ENCODE measurements at regions not wholly inside any gene's neighbourhood (a gene's known extent, or its start where the extent isn't known, plus 50 kb on each side); places are given as distances from the start of the nearest gene placed in this dataset.

GRCh38 chr7:96838481-96838880 is 128.8 kb upstream of the SEM1 start:
- no peaks in the 10 kb centered on the region for H3K79me2 ChIP-seq (ENCODE audit: insufficient read depth, low read length)
- H3K9ac ChIP-seq (ENCODE audit: extremely low read depth, insufficient read length, low read length) = no peak overlapping the region
- H4K8ac ChIP-seq (replicated peaks; ENCODE audit: insufficient read length, low read depth, low read length) = no peak overlapping the region
- Mint-ChIP-seq H3K27me3 (ENCODE audit: low read depth) (peaks cover 8% of the 10 kb centered on the region), H3K9me3 (no peaks in the 10 kb centered on the region), H3K4me1 (no peaks in the 10 kb centered on the region), H3K4me3 (no peak overlapping the region), H3K27ac (peak overlapping the region in 1 of 3 experiments; percentile 8; a peak in 1 of 7 replicates), H3K36me3 (ENCODE audit: insufficient read depth in 1 of 3, low read depth in 3 of 3) (no peaks in the 10 kb centered on the region)
- H3T11ph ChIP-seq (ENCODE audit: low read length) = no peak overlapping the region
- no peak overlapping the region for H3K23ac ChIP-seq (ENCODE audit: insufficient read length, low read depth, low read length)
- H3K79me1 ChIP-seq (ENCODE audit: insufficient read depth, low read depth, low read length, poor library complexity, severe bottlenecking) = no peaks in the 10 kb centered on the region
- H2BK20ac ChIP-seq (ENCODE audit: low read depth, low read length, poor library complexity, severe bottlenecking) = no peak overlapping the region
- no peak overlapping the region for H2AK5ac ChIP-seq (ENCODE audit: insufficient read length, low read length)
- no CpG with 5 or more reads among the region's 7 CpGs for WGBS (ENCODE audit: extremely low coverage, insufficient read length, low lambda C conversion rate)
- H3K27me3 ChIP-seq (ENCODE audit: insufficient read depth, low read length) = no peaks in the 10 kb centered on the region
- no peak overlapping the region for H3K14ac ChIP-seq (ENCODE audit: insufficient read depth, low read length)
- no peak overlapping the region for H3K4ac ChIP-seq (ENCODE audit: low read depth, low read length)
- H2BK15ac ChIP-seq (ENCODE audit: low read depth, low read length) = no peak overlapping the region
- no peak overlapping the region for H3K56ac ChIP-seq (ENCODE audit: insufficient read length, low read depth, low read length)
- no peak overlapping the region for H3K27ac ChIP-seq (ENCODE audit: insufficient read length, low read depth, low read length)
- H2BK12ac ChIP-seq (ENCODE audit: insufficient read length, low read depth, low read length) = no peak overlapping the region
- no peak overlapping the region for H4K91ac ChIP-seq (ENCODE audit: insufficient read length, low read depth, low read length)
- DNase-seq = no peak
- no peaks in the 10 kb centered on the region for H4K20me1 ChIP-seq (ENCODE audit: control insufficient read depth, insufficient read depth, insufficient read length)
- no peak overlapping the region for H3K18ac ChIP-seq (ENCODE audit: insufficient read length, low read depth, low read length)
- H2AFZ ChIP-seq (ENCODE audit: low read length) = no peak overlapping the region
- no peak overlapping the region for H2BK120ac ChIP-seq (ENCODE audit: low read depth, low read length, poor library complexity, severe bottlenecking)
- no peak overlapping the region for H2BK5ac ChIP-seq (ENCODE audit: insufficient read length, low read length)
- H3K4me2 ChIP-seq (ENCODE audit: insufficient read depth, insufficient read length, low read length) = no peak overlapping the region
- no peak overlapping the region for H4K5ac ChIP-seq (ENCODE audit: insufficient read length, low read depth, low read length)
- no peaks in the 10 kb centered on the region for H3K23me2 ChIP-seq (ENCODE audit: insufficient read length, low read depth, low read length, poor library complexity, severe bottlenecking)
- no peaks in the 10 kb centered on the region for H3K4me1 ChIP-seq (ENCODE audit: insufficient read depth, low read length)
- TF ChIP-seq CTCF (conservative IDR thresholded peaks at IDR 0.05) = no peak
- H3K9me3 ChIP-seq (ENCODE audit: control insufficient read depth, low read depth, low read length) = no peaks in the 10 kb centered on the region
